HepG2 (cell line): ENCODE measurements at regions not wholly inside any gene's neighbourhood (a gene's known extent, or its start where the extent isn't known, plus 50 kb on each side); places are given as distances from the start of the nearest gene placed in this dataset.

Experiments used
- CREB1 ChIP-seq, 2 experiments: fragments of 450-650 bp in 1 of 2; IDR thresholded peaks; 2 replicates each; pipeline ENCODE4 v1.6.1; 2016 to 2017; ENCODE audit warnings: control low read depth in 1 of 2, mild to moderate bottlenecking in 1 of 2, missing compliant biosample characterization in 1 of 2, missing genetic modification characterization in 1 of 2
- ELF1 ChIP-seq: sonication (generic); formaldehyde crosslinking; IDR thresholded peaks from 2 replicates; pipeline ENCODE4 v1.4.0; 2020; ENCODE audit warnings: missing genetic modification reagents
- EP300 ChIP-seq, 3 experiments: sonication (generic) in 1 of 3; formaldehyde crosslinking in 1 of 3; IDR thresholded peaks; 2 replicates each; pipeline versions ENCODE4 v1.5.1 to v1.6.1; 2011 to 2020; ENCODE audit warnings: low read depth in 2 of 3, low read length in 2 of 3, borderline replicate concordance in 1 of 3, improper control_type of control experiment in 1 of 3, mild to moderate bottlenecking in 1 of 3, missing genetic modification reagents in 1 of 3, moderate library complexity in 1 of 3
- RAD51 ChIP-seq: fragments of 450-650 bp; IDR thresholded peaks from 2 replicates; pipeline ENCODE4 v1.6.1; 2016; ENCODE audit warnings: borderline replicate concordance
- TAF15 ChIP-seq: fragments of 200-400 bp; formaldehyde crosslinking; IDR thresholded peaks from one replicate; pipeline ENCODE4 v1.6.1; 2018; ENCODE audit warnings: mild to moderate bottlenecking, low read depth, low read length; ENCODE audit not compliant: poor library complexity, severe bottlenecking
- TCF7L2 ChIP-seq: IDR thresholded peaks from 2 replicates; pipeline ENCODE4 v1.6.1; 2011; ENCODE audit warnings: mild to moderate bottlenecking, low read depth, low read length, moderate library complexity
- TP53 ChIP-seq: sonication (generic); formaldehyde crosslinking; conservative IDR thresholded peaks from 2 replicates; pipeline ENCODE4 v1.4.0; 2020; ENCODE audit warnings: missing genetic modification reagents
- ZFP91 ChIP-seq: sonication (generic); formaldehyde crosslinking; IDR thresholded peaks from 2 replicates; pipeline ENCODE4 v1.9.0; 2022; ENCODE audit warnings: missing genetic modification reagents, mild to moderate bottlenecking, borderline replicate concordance
- ZFX ChIP-seq: sonication (generic); formaldehyde crosslinking; IDR thresholded peaks from 2 replicates; pipeline ENCODE4 v1.4.0; 2020; ENCODE audit warnings: mild to moderate bottlenecking, low read depth, missing genetic modification reagents, moderate library complexity
- ZNF234 ChIP-seq: sonication (generic); formaldehyde crosslinking; conservative IDR thresholded peaks from 2 replicates; pipeline ENCODE4 v1.5.1; 2020; ENCODE audit warnings: mild to moderate bottlenecking, missing genetic modification reagents
- ZNF337 ChIP-seq: sonication (generic); formaldehyde crosslinking; IDR thresholded peaks from 2 replicates; pipeline ENCODE4 v1.5.1; 2020; ENCODE audit warnings: missing genetic modification reagents, low read depth, mild to moderate bottlenecking, borderline replicate concordance
- ZNF703 ChIP-seq: sonication (generic); formaldehyde crosslinking; IDR thresholded peaks from 2 replicates; pipeline ENCODE4 v1.5.1; 2020; ENCODE audit warnings: missing genetic modification reagents, mild to moderate bottlenecking, moderate library complexity, borderline replicate concordance
- ZNF749 ChIP-seq: sonication (generic); formaldehyde crosslinking; IDR thresholded peaks from 2 replicates; pipeline ENCODE4 v1.8.0; 2022; ENCODE audit warnings: mild to moderate bottlenecking, missing genetic modification reagents, moderate library complexity, borderline replicate concordance
- ZNF883 ChIP-seq: sonication (generic); formaldehyde crosslinking; IDR thresholded peaks from 2 replicates; pipeline ENCODE4 v1.5.1; 2020; ENCODE audit warnings: mild to moderate bottlenecking, missing genetic modification reagents; ENCODE audit errors: not compliant biosample characterization
- ZSCAN9 ChIP-seq: IDR thresholded peaks from 2 replicates; pipeline ENCODE4 v1.6.1; 2016; ENCODE audit warnings: borderline replicate concordance
- ZZZ3 ChIP-seq: sonication (generic); formaldehyde crosslinking; IDR thresholded peaks from 2 replicates; pipeline ENCODE4 v1.4.0; 2020; ENCODE audit warnings: missing genetic modification reagents, mild to moderate bottlenecking, borderline replicate concordance
- TF ChIP-seq, protein P1 (sequence below): sonication (generic); formaldehyde crosslinking; IDR thresholded peaks from 2 replicates; pipeline ENCODE4 v1.4.0; 2020; ENCODE audit warnings: missing genetic modification reagents
- TF ChIP-seq, protein P2 (sequence below): sonication (generic); formaldehyde crosslinking; IDR thresholded peaks from 2 replicates; pipeline ENCODE4 v1.8.0; 2022; ENCODE audit warnings: missing genetic modification reagents, mild to moderate bottlenecking, borderline replicate concordance
- TF ChIP-seq, protein P3 (sequence below): sonication (generic); formaldehyde crosslinking; IDR thresholded peaks from 2 replicates; pipeline ENCODE4 v1.4.0; 2020; ENCODE audit warnings: mild to moderate bottlenecking, missing genetic modification reagents
- TF ChIP-seq, protein P4 (sequence below): sonication (generic); formaldehyde crosslinking; IDR thresholded peaks from 2 replicates; pipeline ENCODE4 v1.4.0; 2020; ENCODE audit warnings: missing genetic modification reagents, mild to moderate bottlenecking, borderline replicate concordance
- TF ChIP-seq, protein P5 (sequence below): sonication (generic); formaldehyde crosslinking; IDR thresholded peaks from 2 replicates; pipeline ENCODE4 v1.8.0; 2022; ENCODE audit warnings: mild to moderate bottlenecking, missing genetic modification reagents

DNA sequence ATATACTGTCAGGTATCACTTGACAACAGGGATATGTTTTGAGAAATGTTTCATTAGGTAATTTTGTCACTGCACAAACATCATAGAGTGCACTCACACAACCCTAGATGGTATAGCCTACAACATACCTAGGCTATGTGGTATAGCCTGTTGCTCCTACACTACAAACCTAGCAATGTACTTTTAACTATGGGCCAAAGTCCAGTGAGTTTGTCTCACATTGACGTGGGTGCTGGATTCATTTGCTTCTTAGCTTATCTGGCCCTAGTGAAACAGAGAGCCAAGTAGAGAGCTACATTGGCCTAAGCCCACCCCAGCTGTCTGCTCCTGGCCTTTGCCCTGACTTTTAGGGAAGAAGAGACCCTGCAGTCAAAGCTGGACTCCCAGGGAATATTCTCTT is 180.7 kb upstream of the EGFLAM start (continued):
- TF ChIP-seq ZNF703 (CRISPR knock-in tag) (no peak), ZNF234 (no peak), ZNF883 (CRISPR knock-in tag) (no peak), RAD51 (no peak), TCF7L2 (no peak), ZNF749 (CRISPR knock-in tag) (no peak), EP300 (IDR thresholded peaks at IDR 0.05; ENCODE audit: low read depth in 2 of 2, low read length in 2 of 2) (no peak), EP300 (CRISPR knock-in tag; IDR thresholded peaks at IDR 0.05; ENCODE audit: borderline replicate concordance) (no peak; the same call in 1 of the 2 replicates), ZFP91 (CRISPR knock-in tag) (no peak), ZFX (0 out of 2 replicates have a peak, but pooled peaks have one; percentile 26), ZNF337 (CRISPR knock-in tag) (no peak), ZZZ3 (CRISPR knock-in tag) (no peak), TP53 (CRISPR knock-in tag) (no peak), TAF15 (no peak), CREB1 (IDR thresholded peaks at IDR 0.05) (no peak), CREB1 (CRISPR knock-in tag; IDR thresholded peaks at IDR 0.05) (peak; percentile 53; the same call in 1 of the 2 replicates), ZSCAN9 (0 out of 2 replicates have a peak, but pooled peaks have one; percentile 46), ELF1 (CRISPR knock-in tag) (no peak)
- TF ChIP-seq, protein P1, sequence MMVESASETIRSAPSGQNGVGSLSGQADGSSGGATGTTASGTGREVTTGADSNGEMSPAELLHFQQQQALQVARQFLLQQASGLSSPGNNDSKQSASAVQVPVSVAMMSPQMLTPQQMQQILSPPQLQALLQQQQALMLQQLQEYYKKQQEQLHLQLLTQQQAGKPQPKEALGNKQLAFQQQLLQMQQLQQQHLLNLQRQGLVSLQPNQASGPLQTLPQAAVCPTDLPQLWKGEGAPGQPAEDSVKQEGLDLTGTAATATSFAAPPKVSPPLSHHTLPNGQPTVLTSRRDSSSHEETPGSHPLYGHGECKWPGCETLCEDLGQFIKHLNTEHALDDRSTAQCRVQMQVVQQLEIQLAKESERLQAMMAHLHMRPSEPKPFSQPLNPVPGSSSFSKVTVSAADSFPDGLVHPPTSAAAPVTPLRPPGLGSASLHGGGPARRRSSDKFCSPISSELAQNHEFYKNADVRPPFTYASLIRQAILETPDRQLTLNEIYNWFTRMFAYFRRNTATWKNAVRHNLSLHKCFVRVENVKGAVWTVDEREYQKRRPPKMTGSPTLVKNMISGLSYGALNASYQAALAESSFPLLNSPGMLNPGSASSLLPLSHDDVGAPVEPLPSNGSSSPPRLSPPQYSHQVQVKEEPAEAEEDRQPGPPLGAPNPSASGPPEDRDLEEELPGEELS = 0 out of 2 replicates have a peak, but pooled peaks have one; percentile 32
- TF ChIP-seq, protein P2, sequence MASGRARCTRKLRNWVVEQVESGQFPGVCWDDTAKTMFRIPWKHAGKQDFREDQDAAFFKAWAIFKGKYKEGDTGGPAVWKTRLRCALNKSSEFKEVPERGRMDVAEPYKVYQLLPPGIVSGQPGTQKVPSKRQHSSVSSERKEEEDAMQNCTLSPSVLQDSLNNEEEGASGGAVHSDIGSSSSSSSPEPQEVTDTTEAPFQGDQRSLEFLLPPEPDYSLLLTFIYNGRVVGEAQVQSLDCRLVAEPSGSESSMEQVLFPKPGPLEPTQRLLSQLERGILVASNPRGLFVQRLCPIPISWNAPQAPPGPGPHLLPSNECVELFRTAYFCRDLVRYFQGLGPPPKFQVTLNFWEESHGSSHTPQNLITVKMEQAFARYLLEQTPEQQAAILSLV (CRISPR knock-in tag) = no peak
- TF ChIP-seq, protein P3, sequence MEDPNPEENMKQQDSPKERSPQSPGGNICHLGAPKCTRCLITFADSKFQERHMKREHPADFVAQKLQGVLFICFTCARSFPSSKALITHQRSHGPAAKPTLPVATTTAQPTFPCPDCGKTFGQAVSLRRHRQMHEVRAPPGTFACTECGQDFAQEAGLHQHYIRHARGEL (CRISPR knock-in tag) = no peak
- TF ChIP-seq, protein P4, sequence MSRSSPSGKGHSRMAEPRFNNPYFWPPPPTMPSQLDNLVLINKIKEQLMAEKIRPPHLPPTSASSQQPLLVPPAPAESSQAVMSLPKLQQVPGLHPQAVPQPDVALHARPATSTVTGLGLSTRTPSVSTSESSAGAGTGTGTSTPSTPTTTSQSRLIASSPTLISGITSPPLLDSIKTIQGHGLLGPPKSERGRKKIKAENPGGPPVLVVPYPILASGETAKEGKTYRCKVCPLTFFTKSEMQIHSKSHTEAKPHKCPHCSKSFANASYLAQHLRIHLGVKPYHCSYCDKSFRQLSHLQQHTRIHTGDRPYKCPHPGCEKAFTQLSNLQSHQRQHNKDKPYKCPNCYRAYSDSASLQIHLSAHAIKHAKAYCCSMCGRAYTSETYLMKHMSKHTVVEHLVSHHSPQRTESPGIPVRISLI (CRISPR knock-in tag) = no peak
- TF ChIP-seq, protein P5, sequence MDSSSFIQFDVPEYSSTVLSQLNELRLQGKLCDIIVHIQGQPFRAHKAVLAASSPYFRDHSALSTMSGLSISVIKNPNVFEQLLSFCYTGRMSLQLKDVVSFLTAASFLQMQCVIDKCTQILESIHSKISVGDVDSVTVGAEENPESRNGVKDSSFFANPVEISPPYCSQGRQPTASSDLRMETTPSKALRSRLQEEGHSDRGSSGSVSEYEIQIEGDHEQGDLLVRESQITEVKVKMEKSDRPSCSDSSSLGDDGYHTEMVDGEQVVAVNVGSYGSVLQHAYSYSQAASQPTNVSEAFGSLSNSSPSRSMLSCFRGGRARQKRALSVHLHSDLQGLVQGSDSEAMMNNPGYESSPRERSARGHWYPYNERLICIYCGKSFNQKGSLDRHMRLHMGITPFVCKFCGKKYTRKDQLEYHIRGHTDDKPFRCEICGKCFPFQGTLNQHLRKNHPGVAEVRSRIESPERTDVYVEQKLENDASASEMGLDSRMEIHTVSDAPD = no peak
